Erythroblast (primary cell): ENCODE measurements at regions not wholly inside any gene's neighbourhood (a gene's known extent, or its start where the extent isn't known, plus 50 kb on each side); places are given as distances from the start of the nearest gene placed in this dataset.

ENCODE experiments used
- GATA1 ChIP-seq: IDR thresholded peaks from 2 replicates; pipeline ENCODE4 v1.6.1; 2011; ENCODE audit warnings: low read depth, mild to moderate bottlenecking, control low read depth, low read length, moderate library complexity
- POLR2A ChIP-seq: IDR thresholded peaks from 2 replicates; pipeline ENCODE4 v1.6.1; 2011; ENCODE audit warnings: mild to moderate bottlenecking, low read length

DNA sequence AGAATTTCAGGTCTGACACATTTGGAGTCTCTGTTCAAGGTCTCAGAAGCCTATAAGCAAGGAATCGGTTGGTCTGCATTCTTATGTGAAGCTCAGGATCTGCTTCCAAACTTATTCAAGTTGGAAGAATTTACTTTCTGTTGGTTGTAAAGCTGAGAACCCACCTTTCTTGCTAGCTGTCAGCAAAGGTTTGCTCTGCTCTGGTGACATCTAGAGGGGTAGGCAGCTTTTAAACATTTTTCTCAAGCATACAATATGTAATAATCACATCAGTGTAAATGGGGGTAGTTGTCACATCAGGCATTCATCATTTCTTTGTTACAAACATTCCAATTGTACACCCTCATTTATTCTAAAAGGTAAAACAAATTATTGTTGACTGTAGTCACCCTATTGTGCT, 935.2 kb downstream of the TRAM1L1 start:
- TF ChIP-seq POLR2A (no peak), GATA1 (no peak)
